HCT116 (cell line): ENCODE measurements at regions not wholly inside any gene's neighbourhood (a gene's known extent, or its start where the extent isn't known, plus 50 kb on each side); places are given as distances from the start of the nearest gene placed in this dataset.

Experiments used
- ATAC-seq: fragments of 200-7000 bp; cut with Tn5 transposase; 2 replicates; pipeline ENCODE4 v1.9.1; 2020; ENCODE audit warnings: mild to moderate bottlenecking, moderate library complexity
- BruUV-seq: library from RNA; stranded (reverse); fragments of 400-500 nt; replicated peaks from 2 replicates; lab custom pipeline; 2021; lab: Mats Ljungman, UMichigan
- CTCF ChIA-PET: fragments of 300-600 bp; sonication (Branson Sonifier 250); formaldehyde crosslinking; loops from one replicate; lab custom pipeline; 2021; ENCODE audit warnings: antibody characterized with exemption; lab: Charles Lee
- POLR2A ChIA-PET: fragments of 300-600, 350-600 bp; sonication (Branson Sonifier 250); formaldehyde crosslinking; loops from one replicate; lab custom pipeline; 2021; ENCODE audit warnings: antibody characterized with exemption; lab: Charles Lee
- RAD21 ChIA-PET, 2 experiments: fragments of 300-600 bp; sonication (Branson Sonifier 250); formaldehyde crosslinking; loops; one replicate each; lab custom pipeline; 2023; ENCODE audit warnings: low total read pairs in 2 of 2; ENCODE audit not compliant: uncharacterized antibody in 2 of 2, unreplicated experiment in 2 of 2, low non-redundant PET in 1 of 2; lab: Charles Lee
- DNase-seq: peaks from one replicate; pipeline ENCODE4 v3.0.0-alpha.2; 2010; ENCODE audit warnings: low read depth, low spot score
- H2AFZ ChIP-seq: fragments of 200-600 bp; shearing (Covaris generic), sonication (generic); 2 replicates; pipeline ENCODE4 v1.6.1; 2017; ENCODE audit warnings: low read depth, mixed run types, mixed read lengths, antibody characterized with exemption, low read length; ENCODE audit not compliant: poor library complexity, severe bottlenecking
- H3K27ac ChIP-seq: 2 replicates; pipeline ENCODE4 v1.5.1; 2012; ENCODE audit warnings: low read depth, low read length
- H3K27me3 ChIP-seq: fragments of 200-600 bp; sonication (generic); 2 replicates; pipeline ENCODE4 v1.6.1; 2016; ENCODE audit warnings: mixed run types, low read length, mixed read lengths; ENCODE audit not compliant: insufficient read depth
- H3K36me3 ChIP-seq, 2 experiments: fragments of 200-500 bp in 1 of 2; fragments of 200-600 bp in 1 of 2; sonication (Bioruptor generic) in 1 of 2; sonication (generic) in 1 of 2; 2 replicates each; pipeline versions ENCODE4 v1.5.1 to v1.6.1; 2014 to 2016; ENCODE audit warnings: low read length in 2 of 2, inconsistent platforms in 1 of 2, mixed read lengths in 1 of 2, mixed run types in 1 of 2; ENCODE audit not compliant: insufficient read depth in 2 of 2, control insufficient read depth in 1 of 2
- H3K4me1 ChIP-seq, 2 experiments: fragments of 200-600 bp in 1 of 2; sonication (generic) in 1 of 2; 2 replicates each; pipeline versions ENCODE4 v1.5.1 to v1.6.1; 2012 to 2017; ENCODE audit warnings: low read length in 2 of 2, inconsistent platforms in 1 of 2, mild to moderate bottlenecking in 1 of 2, mixed read lengths in 1 of 2, mixed run types in 1 of 2, moderate library complexity in 1 of 2; ENCODE audit not compliant: insufficient read depth in 2 of 2, control insufficient read depth in 1 of 2
- H3K4me2 ChIP-seq: fragments of 200-600 bp; sonication (generic); 2 replicates; pipeline ENCODE4 v1.6.1; 2017; ENCODE audit warnings: mixed run types, low read length, mixed read lengths
- H3K4me3 ChIP-seq, 2 experiments: fragments of 200-600 bp in 1 of 2; sonication (generic) in 1 of 2; replicated peaks in 1 of 2; 2 replicates each; pipeline ENCODE4 v1.5.1; 2011 to 2016; ENCODE audit warnings: low read length in 2 of 2, control low read depth in 1 of 2, low read depth in 1 of 2, mild to moderate bottlenecking in 1 of 2, mixed read lengths in 1 of 2, mixed run types in 1 of 2
- H3K79me2 ChIP-seq: fragments of 200-600 bp; sonication (generic); 2 replicates; pipeline ENCODE4 v1.6.1; 2017; ENCODE audit warnings: mild to moderate bottlenecking, mixed run types, low read length, moderate library complexity, mixed read lengths; ENCODE audit not compliant: insufficient read depth
- H3K9ac ChIP-seq: fragments of 200-600 bp; sonication (generic); 2 replicates; pipeline ENCODE4 v1.6.1; 2016; ENCODE audit warnings: low read length, mixed read lengths
- H3K9me2 ChIP-seq: fragments of 200-600 bp; sonication (generic), shearing (Covaris generic); 2 replicates; pipeline ENCODE4 v1.6.1; 2017; ENCODE audit warnings: mixed run types, mild to moderate bottlenecking, moderate library complexity; ENCODE audit not compliant: insufficient read depth
- H3K9me3 ChIP-seq, 2 experiments: fragments of 200-500 bp in 1 of 2; fragments of 200-600 bp in 1 of 2; sonication (Bioruptor generic) in 1 of 2; sonication (generic) in 1 of 2; 2 replicates each; pipeline ENCODE4 v1.6.1; 2014 to 2017; ENCODE audit warnings: low read length in 2 of 2, mixed read lengths in 2 of 2, inconsistent platforms in 1 of 2, low read depth in 1 of 2, mild to moderate bottlenecking in 1 of 2, mixed run types in 1 of 2, moderate library complexity in 1 of 2; ENCODE audit not compliant: control insufficient read depth in 1 of 2, insufficient read depth in 1 of 2
- H4K20me1 ChIP-seq: fragments of 200-600 bp; sonication (generic), shearing (Covaris generic); 2 replicates; pipeline ENCODE4 v1.6.1; 2017; ENCODE audit warnings: mixed run types, mild to moderate bottlenecking, moderate library complexity; ENCODE audit not compliant: insufficient read depth
- CBX3 ChIP-seq: IDR thresholded peaks from 2 replicates; pipeline ENCODE4 v1.6.1; 2012; ENCODE audit warnings: low read depth
- CEBPB ChIP-seq: IDR thresholded peaks from 2 replicates; pipeline ENCODE4 v1.6.1; 2012; ENCODE audit warnings: low read depth
- ELF1 ChIP-seq: IDR thresholded peaks from 2 replicates; pipeline ENCODE4 v1.6.1; 2012; ENCODE audit warnings: low read depth, borderline replicate concordance
- EZH2 ChIP-seq: fragments of 200-600 bp; sonication (generic); IDR thresholded peaks from 2 replicates; pipeline ENCODE4 v1.6.1; 2017; ENCODE audit warnings: antibody characterized with exemption, mixed run types
- EZH2phosphoT487 ChIP-seq: fragments of 200-600 bp; IDR thresholded peaks from 2 replicates; pipeline ENCODE4 v1.6.1; 2018; ENCODE audit warnings: antibody characterized with exemption, borderline replicate concordance
- FOSL1 ChIP-seq: IDR thresholded peaks from 2 replicates; pipeline ENCODE4 v1.6.1; 2012; ENCODE audit warnings: low read depth
- POLR2AphosphoS5 ChIP-seq: IDR thresholded peaks from 2 replicates; pipeline ENCODE4 v1.6.1; 2011; ENCODE audit warnings: mild to moderate bottlenecking, low read depth, low read length, moderate library complexity
- SIN3A ChIP-seq: IDR thresholded peaks from 2 replicates; pipeline ENCODE4 v1.6.1; 2012; ENCODE audit warnings: low read depth
- SRF ChIP-seq: IDR thresholded peaks from 2 replicates; pipeline ENCODE4 v1.6.1; 2012; ENCODE audit warnings: low read depth
- TCF7L2 ChIP-seq: IDR thresholded peaks from 2 replicates; pipeline ENCODE4 v1.7.0; 2011; ENCODE audit warnings: borderline replicate concordance, inconsistent platforms; ENCODE audit not compliant: insufficient read depth, insufficient read length; ENCODE audit errors: extremely low read depth
- YY1 ChIP-seq: IDR thresholded peaks from 2 replicates; pipeline ENCODE4 v1.6.1; 2011; ENCODE audit warnings: low read length, low read depth, moderate library complexity, mild to moderate bottlenecking; ENCODE audit not compliant: insufficient replicate concordance; ENCODE audit errors: extremely low read depth
- intact Hi-C: fragments of 100-400 bp; cut with micrococcal nuclease; formaldehyde crosslinking; loops from 2 replicates; pipeline ENCODE4 v1.10.0; 2022
- TF ChIP-seq, protein P1 (sequence below): IDR thresholded peaks from 2 replicates; pipeline ENCODE4 v1.6.1; 2012
- TF ChIP-seq, protein P2 (sequence below): IDR thresholded peaks from 2 replicates; pipeline ENCODE4 v1.6.1; 2011; ENCODE audit warnings: mild to moderate bottlenecking, low read length, moderate library complexity; ENCODE audit not compliant: insufficient replicate concordance; ENCODE audit errors: extremely low read depth
- TF ChIP-seq, protein P3 (sequence below), 3 experiments: fragments of 200-600 bp in 1 of 3; sonication (generic) in 1 of 3; IDR thresholded peaks in 2 of 3; conservative IDR thresholded peaks in 1 of 3; 2 replicates each; pipeline ENCODE4 v1.5.1; 2012 to 2017; ENCODE audit warnings: low read depth in 2 of 3, low read length in 2 of 3, antibody characterized with exemption in 1 of 3, borderline replicate concordance in 1 of 3, control low read depth in 1 of 3, mild to moderate bottlenecking in 1 of 3, mixed read lengths in 1 of 3, mixed run types in 1 of 3, moderate library complexity in 1 of 3; ENCODE audit not compliant: insufficient read depth in 1 of 3
- TF ChIP-seq, protein P4 (sequence below): IDR thresholded peaks from 2 replicates; pipeline ENCODE4 v1.6.1; 2012

DNA sequence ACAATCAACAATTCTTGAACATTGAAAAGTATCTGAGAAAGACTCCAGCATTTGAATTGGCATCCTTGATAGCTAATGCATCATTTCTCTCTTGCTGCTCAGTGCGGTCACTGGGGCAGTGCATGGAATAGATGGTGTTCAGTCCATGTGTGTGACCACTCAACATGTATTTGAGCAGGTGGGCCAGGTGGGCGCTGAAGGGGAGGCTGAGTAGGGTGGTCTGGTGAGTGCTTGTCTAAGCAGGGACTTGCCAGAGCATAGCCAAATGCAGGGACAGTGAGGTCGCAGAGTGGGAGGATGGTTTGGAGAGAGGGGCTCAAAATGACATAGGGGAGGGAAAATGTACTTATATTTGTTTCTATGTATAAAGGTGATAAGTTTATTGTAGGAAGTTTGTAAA lies 409.0 kb downstream of the TMEM121 start:
- Histone ChIP-seq H3K9ac (no peak overlapping the region), H3K4me3 (no peak overlapping the region), H4K20me1 (no peaks in the 10 kb centered on the region), H3K9me2 (no peaks in the 10 kb centered on the region), H3K9me3 (peaks cover 0 to 4% of the 10 kb centered on the region in 2 experiments; a peak in 3 of 4 replicates), H3K27me3 (0 out of 2 replicates have a peak, but pooled peaks cover 16% of the 10 kb centered on the region), H3K36me3 (no peaks in the 10 kb centered on the region), H3K4me2 (no peak overlapping the region), H3K27ac (no peak overlapping the region), H2AFZ (no peak overlapping the region), H3K79me2 (no peaks in the 10 kb centered on the region), H3K4me1 (no peaks in the 10 kb centered on the region)
- no peak for DNase-seq
- ATAC-seq = no peak
- RAD21 ChIA-PET = no interaction called here
- TF ChIP-seq FOSL1 = no peak
- no peak for TF ChIP-seq ELF1
- TF ChIP-seq EZH2phosphoT487 = no peak
- no peak for TF ChIP-seq SIN3A
- TF ChIP-seq, protein P1, sequence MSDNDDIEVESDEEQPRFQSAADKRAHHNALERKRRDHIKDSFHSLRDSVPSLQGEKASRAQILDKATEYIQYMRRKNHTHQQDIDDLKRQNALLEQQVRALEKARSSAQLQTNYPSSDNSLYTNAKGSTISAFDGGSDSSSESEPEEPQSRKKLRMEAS = no peak
- no peak for TF ChIP-seq YY1
- TF ChIP-seq, protein P2, sequence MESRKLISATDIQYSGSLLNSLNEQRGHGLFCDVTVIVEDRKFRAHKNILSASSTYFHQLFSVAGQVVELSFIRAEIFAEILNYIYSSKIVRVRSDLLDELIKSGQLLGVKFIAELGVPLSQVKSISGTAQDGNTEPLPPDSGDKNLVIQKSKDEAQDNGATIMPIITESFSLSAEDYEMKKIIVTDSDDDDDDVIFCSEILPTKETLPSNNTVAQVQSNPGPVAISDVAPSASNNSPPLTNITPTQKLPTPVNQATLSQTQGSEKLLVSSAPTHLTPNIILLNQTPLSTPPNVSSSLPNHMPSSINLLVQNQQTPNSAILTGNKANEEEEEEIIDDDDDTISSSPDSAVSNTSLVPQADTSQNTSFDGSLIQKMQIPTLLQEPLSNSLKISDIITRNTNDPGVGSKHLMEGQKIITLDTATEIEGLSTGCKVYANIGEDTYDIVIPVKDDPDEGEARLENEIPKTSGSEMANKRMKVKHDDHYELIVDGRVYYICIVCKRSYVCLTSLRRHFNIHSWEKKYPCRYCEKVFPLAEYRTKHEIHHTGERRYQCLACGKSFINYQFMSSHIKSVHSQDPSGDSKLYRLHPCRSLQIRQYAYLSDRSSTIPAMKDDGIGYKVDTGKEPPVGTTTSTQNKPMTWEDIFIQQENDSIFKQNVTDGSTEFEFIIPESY = no peak
- TF ChIP-seq, protein P3, sequence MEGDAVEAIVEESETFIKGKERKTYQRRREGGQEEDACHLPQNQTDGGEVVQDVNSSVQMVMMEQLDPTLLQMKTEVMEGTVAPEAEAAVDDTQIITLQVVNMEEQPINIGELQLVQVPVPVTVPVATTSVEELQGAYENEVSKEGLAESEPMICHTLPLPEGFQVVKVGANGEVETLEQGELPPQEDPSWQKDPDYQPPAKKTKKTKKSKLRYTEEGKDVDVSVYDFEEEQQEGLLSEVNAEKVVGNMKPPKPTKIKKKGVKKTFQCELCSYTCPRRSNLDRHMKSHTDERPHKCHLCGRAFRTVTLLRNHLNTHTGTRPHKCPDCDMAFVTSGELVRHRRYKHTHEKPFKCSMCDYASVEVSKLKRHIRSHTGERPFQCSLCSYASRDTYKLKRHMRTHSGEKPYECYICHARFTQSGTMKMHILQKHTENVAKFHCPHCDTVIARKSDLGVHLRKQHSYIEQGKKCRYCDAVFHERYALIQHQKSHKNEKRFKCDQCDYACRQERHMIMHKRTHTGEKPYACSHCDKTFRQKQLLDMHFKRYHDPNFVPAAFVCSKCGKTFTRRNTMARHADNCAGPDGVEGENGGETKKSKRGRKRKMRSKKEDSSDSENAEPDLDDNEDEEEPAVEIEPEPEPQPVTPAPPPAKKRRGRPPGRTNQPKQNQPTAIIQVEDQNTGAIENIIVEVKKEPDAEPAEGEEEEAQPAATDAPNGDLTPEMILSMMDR (IDR thresholded peaks at IDR 0.05 in 2 of 3, conservative IDR thresholded peaks at IDR 0.05 in 1 of 3; ENCODE audit: borderline replicate concordance in 1 of 3, insufficient read depth in 1 of 3, low read depth in 2 of 3, low read length in 2 of 3) = no peak
- no peak for TF ChIP-seq EZH2
- TF ChIP-seq, protein P4, sequence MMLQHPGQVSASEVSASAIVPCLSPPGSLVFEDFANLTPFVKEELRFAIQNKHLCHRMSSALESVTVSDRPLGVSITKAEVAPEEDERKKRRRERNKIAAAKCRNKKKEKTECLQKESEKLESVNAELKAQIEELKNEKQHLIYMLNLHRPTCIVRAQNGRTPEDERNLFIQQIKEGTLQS = no peak
- TF ChIP-seq SRF = no peak
- TF ChIP-seq CEBPB = no peak
- TF ChIP-seq CBX3 = no peak
- TF ChIP-seq POLR2AphosphoS5 = no peak
- TF ChIP-seq TCF7L2 = no peak
- intact Hi-C loops = loop anchor here (10.0 kb wide), 1 partner anchor 381 kb away; no protein-coding TSS in a partner anchor
- BruUV-seq = no TSS peak
- CTCF ChIA-PET = no interaction called here
- POLR2A ChIA-PET = no interaction called here
